Endothelial cell of umbilical vein (primary cell): ENCODE measurements at regions not wholly inside any gene's neighbourhood (a gene's known extent, or its start where the extent isn't known, plus 50 kb on each side); places are given as distances from the start of the nearest gene placed in this dataset.

Source experiments
- EZH2 ChIP-seq: IDR thresholded peaks from 2 replicates; pipeline ENCODE4 v1.6.1; 2012; ENCODE audit warnings: borderline replicate concordance, low read depth, mild to moderate bottlenecking, moderate library complexity, low read length, inconsistent platforms; ENCODE audit not compliant: severe bottlenecking
- FOS ChIP-seq: IDR thresholded peaks from 2 replicates; pipeline ENCODE4 v1.6.1; 2011; ENCODE audit warnings: mild to moderate bottlenecking, low read length, moderate library complexity, borderline replicate concordance; ENCODE audit not compliant: insufficient read depth
- GATA2 ChIP-seq: IDR thresholded peaks from 2 replicates; pipeline ENCODE4 v1.7.0; 2011; ENCODE audit warnings: low read depth, mild to moderate bottlenecking, moderate library complexity, mixed read lengths, low read length; ENCODE audit not compliant: insufficient read length, insufficient read depth
- MAX ChIP-seq: IDR thresholded peaks from 2 replicates; pipeline ENCODE4 v1.6.1; 2011; ENCODE audit not compliant: insufficient read depth, insufficient read length
- MYC ChIP-seq: IDR thresholded peaks from one replicate; pipeline ENCODE4 v1.6.1; 2011; ENCODE audit warnings: mild to moderate bottlenecking, low read depth, low read length
- POLR2A ChIP-seq: IDR thresholded peaks from 2 replicates; pipeline ENCODE4 v1.6.1; 2012; ENCODE audit warnings: low read depth, mild to moderate bottlenecking, control low read depth, low read length
- POLR2AphosphoS5 ChIP-seq: IDR thresholded peaks from 2 replicates; pipeline ENCODE4 v1.6.1; 2012; ENCODE audit warnings: low read depth, mild to moderate bottlenecking, control low read depth, low read length, moderate library complexity; ENCODE audit not compliant: insufficient read depth
- TF ChIP-seq, protein P1 (sequence below), 2 donors: IDR thresholded peaks; 1 replicate in 1 of 2; 2 replicates in 1 of 2; pipeline ENCODE4 v1.5.1; 2011; ENCODE audit warnings: low read length in 2 of 2, mild to moderate bottlenecking in 2 of 2, moderate library complexity in 2 of 2, control low read depth in 1 of 2, inconsistent platforms in 1 of 2, low read depth in 1 of 2; ENCODE audit not compliant: insufficient read depth in 1 of 2; ENCODE audit errors: extremely low read depth in 1 of 2

- TF ChIP-seq, protein P1, sequence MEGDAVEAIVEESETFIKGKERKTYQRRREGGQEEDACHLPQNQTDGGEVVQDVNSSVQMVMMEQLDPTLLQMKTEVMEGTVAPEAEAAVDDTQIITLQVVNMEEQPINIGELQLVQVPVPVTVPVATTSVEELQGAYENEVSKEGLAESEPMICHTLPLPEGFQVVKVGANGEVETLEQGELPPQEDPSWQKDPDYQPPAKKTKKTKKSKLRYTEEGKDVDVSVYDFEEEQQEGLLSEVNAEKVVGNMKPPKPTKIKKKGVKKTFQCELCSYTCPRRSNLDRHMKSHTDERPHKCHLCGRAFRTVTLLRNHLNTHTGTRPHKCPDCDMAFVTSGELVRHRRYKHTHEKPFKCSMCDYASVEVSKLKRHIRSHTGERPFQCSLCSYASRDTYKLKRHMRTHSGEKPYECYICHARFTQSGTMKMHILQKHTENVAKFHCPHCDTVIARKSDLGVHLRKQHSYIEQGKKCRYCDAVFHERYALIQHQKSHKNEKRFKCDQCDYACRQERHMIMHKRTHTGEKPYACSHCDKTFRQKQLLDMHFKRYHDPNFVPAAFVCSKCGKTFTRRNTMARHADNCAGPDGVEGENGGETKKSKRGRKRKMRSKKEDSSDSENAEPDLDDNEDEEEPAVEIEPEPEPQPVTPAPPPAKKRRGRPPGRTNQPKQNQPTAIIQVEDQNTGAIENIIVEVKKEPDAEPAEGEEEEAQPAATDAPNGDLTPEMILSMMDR (IDR thresholded peaks at IDR 0.05; ENCODE audit: extremely low read depth in 1 of 2, insufficient read depth in 1 of 2, low read depth in 1 of 2, low read length in 2 of 2): no peak
- TF ChIP-seq POLR2A: no peak
- no peak for TF ChIP-seq POLR2AphosphoS5
- no peak for TF ChIP-seq MYC
- TF ChIP-seq MAX: no peak
- TF ChIP-seq EZH2: no peak
- no peak for TF ChIP-seq GATA2
- no peak for TF ChIP-seq FOS
These were observed 103.4 kb upstream of the ESRRG start for GRCh38 chr1:216826646-216827045.
